IMR-90 (cell line): ENCODE measurements at regions not wholly inside any gene's neighbourhood (a gene's known extent, or its start where the extent isn't known, plus 50 kb on each side); places are given as distances from the start of the nearest gene placed in this dataset.

ENCODE experiments used
- CEBPB ChIP-seq: IDR thresholded peaks from 2 replicates; pipeline ENCODE4 v1.6.1; 2012; ENCODE audit warnings: low read depth, low read length, improper control_type of control experiment
- CTCF ChIP-seq: conservative IDR thresholded peaks from 2 replicates; pipeline ENCODE4 v1.5.1; 2012; ENCODE audit warnings: mild to moderate bottlenecking, low read depth, low read length, improper control_type of control experiment
- MAFK ChIP-seq: IDR thresholded peaks from 2 replicates; pipeline ENCODE4 v1.6.1; 2012; ENCODE audit warnings: low read depth, low read length, improper control_type of control experiment
- POLR2A ChIP-seq: IDR thresholded peaks from 2 replicates; pipeline ENCODE4 v1.6.1; 2012; ENCODE audit warnings: mild to moderate bottlenecking, low read depth, low read length
- RAD21 ChIP-seq: IDR thresholded peaks from 2 replicates; pipeline ENCODE4 v1.6.1; 2012; ENCODE audit warnings: low read length, improper control_type of control experiment
- RCOR1 ChIP-seq: IDR thresholded peaks from 2 replicates; pipeline ENCODE4 v1.6.1; 2012; ENCODE audit warnings: mild to moderate bottlenecking, low read length, improper control_type of control experiment; ENCODE audit not compliant: insufficient replicate concordance
- RFX5 ChIP-seq: IDR thresholded peaks from 2 replicates; pipeline ENCODE4 v1.8.0; 2012; ENCODE audit warnings: low read depth, mild to moderate bottlenecking, low read length, moderate library complexity

DNA sequence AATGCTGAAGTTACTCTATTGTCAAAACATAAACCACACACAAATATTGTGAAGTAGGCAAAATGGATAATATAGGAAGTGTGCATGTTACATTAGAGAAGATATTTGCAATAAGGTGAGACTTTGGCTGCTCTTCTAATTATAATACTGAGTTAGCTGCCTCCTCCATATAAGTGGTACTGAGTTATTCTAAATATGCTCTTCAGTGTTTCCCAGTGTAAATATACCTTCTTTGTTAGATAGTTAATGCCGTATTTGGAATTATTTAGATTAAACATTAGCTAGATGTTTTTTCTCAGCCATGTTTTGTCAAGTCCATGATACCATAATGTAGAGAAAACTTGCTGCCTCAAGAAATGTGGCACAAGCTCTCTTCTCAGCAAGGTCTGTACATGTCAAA, 186.4 kb downstream of the PTPRC start:
- TF ChIP-seq CTCF: no peak
- no peak for TF ChIP-seq RCOR1
- TF ChIP-seq RFX5: no peak
- TF ChIP-seq POLR2A: no peak
- TF ChIP-seq CEBPB: no peak
- TF ChIP-seq RAD21: no peak
- TF ChIP-seq MAFK: no peak
